Activated naive CD4-positive, alpha-beta T cell (primary cell): ENCODE measurements at regions not wholly inside any gene's neighbourhood (a gene's known extent, or its start where the extent isn't known, plus 50 kb on each side); places are given as distances from the start of the nearest gene placed in this dataset.
"Not testable (repeated sequence)": the region's sequence is repeated elsewhere in the genome, so short reads cannot be mapped to it uniquely, and the experiment has no call there.

Experiments used
- DNase-seq, 4 experiments: peaks; one replicate each; lab custom pipeline; 2025; lab: John Stamatoyannopoulos, UW

- DNase-seq = no peak
These were observed 116.7 kb downstream of the SOX4 start for GRCh38 chr6:21710216-21710615.

DNA sequence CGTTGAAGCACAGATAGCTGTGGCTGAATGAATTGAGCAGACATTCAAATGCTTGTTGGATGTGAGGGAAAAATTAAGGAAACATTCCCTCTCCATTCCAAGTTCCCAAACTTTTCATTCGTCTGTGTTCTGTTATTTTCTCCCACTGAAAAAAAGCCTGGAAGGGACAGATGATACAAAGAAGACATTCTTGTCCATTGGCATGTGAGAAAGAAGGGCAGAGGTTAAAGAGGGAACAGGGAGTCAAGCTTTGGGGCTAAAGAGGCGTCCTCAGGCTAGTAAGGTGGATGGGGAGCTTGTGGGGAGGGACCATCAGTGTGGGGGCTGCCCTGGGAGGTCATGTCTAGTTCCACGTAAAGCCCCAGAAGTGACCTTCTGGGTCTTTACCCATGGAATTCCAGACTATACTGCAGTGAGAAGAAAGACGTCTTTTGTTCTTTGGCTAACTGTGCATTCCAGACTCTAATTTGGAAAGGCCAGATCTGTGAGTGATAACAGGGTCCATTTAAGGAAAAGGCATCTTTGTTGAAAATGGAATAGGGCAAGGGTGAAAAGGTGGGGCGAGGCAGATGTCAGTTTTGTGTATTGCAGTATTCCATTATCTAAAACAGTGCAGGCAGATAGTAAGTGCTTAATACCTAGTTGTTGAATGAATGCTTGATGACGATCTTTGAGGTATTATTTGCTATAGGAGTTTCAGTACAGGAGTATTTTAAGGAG is 117.5 kb downstream of the SOX4 start:
- no peak for DNase-seq

GRCh38 chr6:21712213-21712612 is 118.7 kb downstream of the SOX4 start:
- DNase-seq = no peak

DNA sequence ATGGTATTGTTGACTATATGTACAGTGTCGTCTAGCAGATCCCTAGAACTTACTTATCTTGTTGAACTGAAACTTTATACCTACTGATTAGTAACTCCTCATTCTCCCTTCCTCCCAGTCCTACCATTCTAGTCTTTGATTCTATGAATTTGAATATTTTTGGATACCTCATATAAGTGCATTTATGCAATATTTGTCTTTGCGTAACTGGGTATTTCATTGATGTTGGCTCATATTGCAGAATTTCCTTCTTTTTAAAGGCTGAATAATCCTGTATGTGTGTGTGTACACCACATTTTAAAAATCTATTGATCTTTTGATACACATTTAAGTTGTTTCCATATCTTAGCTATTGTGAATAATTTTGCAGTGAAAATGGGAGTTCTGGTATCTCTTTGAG is 119.9 kb downstream of the SOX4 start:
- DNase-seq = no peak

DNA sequence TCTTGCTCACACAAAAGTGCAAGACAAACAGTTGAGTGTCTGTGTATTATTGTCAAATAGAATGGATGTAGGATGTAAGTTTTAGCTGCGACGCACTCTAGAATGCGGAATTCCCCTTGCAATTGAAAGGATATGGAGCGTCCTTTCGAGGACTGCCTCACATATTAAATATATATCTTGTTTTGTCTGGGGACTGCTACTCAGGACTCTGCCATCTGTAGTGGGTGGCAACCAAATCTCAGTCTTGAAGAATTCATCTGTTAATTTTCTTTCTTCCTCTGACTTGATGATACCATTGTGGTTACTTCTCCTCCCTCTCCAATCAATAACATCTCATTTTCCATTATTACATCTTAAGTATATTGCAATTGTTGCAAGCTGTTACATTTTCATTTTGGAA is 121.6 kb downstream of the SOX4 start:
- no peak for DNase-seq

DNA sequence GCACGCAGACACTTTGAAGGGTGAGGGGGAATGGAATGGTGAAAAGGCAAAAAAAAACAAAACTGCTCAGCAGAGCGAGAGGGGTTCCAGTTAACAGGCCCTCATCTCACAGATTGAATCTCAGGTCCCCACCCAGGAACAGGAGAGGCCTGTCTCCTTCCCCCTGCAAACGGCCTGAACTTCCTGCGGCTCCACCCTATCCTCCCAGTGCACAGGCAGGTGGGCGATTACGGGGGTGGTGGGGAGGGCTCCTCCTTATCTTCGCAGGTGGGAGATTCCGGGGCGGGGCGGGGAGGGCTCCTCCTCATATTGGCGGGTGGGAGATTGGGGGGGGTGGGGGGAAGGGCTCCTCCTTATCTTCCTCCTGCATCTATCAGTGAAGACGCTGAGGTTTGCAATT is 129.0 kb downstream of the SOX4 start:
- no peak for DNase-seq

- DNase-seq = no peak
These were observed 133.1 kb downstream of the SOX4 start for GRCh38 chr6:21726676-21727075.

DNA sequence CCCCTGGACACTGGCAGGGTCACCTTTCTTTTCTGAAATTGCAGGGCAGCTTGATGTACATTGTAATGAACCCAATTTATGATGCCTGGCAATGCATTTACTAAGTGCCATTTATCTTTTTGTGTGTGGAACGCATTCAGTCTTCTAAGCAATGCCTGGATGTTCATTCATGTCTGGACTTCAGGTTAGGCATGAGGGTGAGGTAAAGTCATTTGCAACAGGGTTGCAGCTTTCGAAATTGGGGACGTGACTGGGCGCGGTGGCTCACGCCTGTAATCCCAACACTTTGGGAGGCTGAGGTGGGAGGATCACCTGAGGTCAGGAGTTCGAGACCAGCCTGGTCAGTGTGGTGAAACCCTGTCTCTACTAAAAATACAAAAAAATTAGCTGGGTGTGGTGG is 134.6 kb downstream of the SOX4 start:
- no peak for DNase-seq

DNA sequence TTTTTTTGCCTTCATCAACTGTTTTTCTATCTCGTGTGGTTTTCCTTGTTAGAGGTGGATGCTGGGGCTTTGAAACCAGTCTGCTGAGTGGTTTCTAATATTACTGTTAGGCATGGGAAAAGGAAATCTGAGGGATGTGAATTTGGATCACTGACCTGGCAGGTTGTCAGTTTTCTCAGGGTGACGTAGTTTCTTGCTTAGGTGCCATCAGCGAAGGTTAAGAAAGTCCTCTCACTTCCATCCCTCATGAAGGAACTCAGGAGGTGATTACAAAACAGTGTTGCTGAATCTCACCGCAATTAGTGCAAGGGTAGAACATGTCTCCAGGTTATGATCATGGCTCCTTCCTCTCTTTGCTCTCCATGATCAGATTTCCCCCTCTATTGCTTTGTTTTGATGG is 135.9 kb downstream of the SOX4 start:
- no peak for DNase-seq

DNA sequence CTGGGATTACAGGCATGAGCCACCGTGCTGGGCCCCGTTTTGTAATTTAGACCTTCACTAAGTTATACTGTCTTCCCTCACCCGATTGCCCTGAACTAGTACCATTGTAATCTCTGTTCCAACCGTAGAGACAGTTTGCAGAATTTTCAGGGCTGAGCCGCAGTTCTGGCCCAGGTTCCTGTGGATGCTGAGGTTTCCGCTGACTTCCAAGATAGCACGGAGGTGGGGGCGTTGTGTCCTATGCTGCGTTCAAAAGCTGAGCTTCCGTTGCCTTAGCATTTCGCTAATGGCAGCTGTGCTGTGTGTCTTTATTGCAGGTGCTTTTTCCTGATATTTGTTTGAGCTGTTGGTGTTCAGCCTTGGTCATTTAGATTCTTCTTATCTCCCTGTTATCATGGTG is 137.0 kb downstream of the SOX4 start:
- no peak for DNase-seq

- no peak for DNase-seq
These were observed 138.0 kb downstream of the SOX4 start for GRCh38 chr6:21731411-21732031.

GRCh38 chr6:21732032-21732730 is 138.6 kb downstream of the SOX4 start:
- DNase-seq = not testable (repeated sequence)

GRCh38 chr6:21732731-21733130 is 139.2 kb downstream of the SOX4 start:
- DNase-seq = no peak

GRCh38 chr6:21733311-21733710 is 139.8 kb downstream of the SOX4 start:
- DNase-seq = no peak

GRCh38 chr6:21734204-21734603 is 140.7 kb downstream of the SOX4 start:
- no peak for DNase-seq

GRCh38 chr6:21738180-21739094 is 144.9 kb downstream of the SOX4 start:
- DNase-seq = no peak

DNA sequence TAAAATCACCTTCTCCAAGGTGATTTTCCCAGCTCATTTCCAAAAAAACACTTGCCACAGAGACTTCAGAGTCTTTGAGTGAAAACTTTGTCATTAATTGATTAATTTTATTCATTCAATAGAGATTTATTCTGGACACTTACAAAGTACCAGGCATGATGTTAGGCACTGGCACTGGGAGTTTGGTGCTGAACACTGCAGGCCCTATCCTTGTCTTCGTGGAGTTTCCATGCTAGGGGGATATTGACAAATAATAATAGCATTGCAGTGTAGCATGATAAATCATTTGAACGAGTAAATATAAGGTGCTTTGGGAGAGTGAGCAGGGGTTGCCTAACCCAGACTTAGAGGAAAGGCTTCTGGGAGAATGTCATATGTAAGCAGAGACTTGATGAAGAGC is 145.7 kb downstream of the SOX4 start:
- no peak for DNase-seq

DNA sequence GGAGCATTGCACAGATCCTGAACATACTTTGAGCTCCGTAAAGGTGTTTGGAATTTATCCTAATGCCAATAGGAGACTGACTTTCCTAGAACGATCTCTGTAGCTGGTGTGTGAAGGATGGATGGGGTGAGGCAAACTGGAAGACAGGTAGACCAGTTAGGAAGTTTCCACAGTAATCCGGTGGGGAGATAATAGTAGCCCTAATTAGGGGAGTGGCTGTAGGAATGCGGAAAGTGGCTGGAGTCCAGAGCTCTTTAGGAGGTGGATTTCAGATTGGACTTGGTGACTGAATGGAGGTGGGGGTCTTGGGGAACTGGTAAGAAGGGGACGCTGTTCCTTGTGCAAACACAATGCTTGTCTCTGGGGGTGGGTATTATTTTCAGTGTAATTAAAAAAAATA is 146.3 kb downstream of the SOX4 start:
- no peak for DNase-seq

GRCh38 chr6:21740376-21741124 is 147.0 kb downstream of the SOX4 start:
- no peak for DNase-seq

DNA sequence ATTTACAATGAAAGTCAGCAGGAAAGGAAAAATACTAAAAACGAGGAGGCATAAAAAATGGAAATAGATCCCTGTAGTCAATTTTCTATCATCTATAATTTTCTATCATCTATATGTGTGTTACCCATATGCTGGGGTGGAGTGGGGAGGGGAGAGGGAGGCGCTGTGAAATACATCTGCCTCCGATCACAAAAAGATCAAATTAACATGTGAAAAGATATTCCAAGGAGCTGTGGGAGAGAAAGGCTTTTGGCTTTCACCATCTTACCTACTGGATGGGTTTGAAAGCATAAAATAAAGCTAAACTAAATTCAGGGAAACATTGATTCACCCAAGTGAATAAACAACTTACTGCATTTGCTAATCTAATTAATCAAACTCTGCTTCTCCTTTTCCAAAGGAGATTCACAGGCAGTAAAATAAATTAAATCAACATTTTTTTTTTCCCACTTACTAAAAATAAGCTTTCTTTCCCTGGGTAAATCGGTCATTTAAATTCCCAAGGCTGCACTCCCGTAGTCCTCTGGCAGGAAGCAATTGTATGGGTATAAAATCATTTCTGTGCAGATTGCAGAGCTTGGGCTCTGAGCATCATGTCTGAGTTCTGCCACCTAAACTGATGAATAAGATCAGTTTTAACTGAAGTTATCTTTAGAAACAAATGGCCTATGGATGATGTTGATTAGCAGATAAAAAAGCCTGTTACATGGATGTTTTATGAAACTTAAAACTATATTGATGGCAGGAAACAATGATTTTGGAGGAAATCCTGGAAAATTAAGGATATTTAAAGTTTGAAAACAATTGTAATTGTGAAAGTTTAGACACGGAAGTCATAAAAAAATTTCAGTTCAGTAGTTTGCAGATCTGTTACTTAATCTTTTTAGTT is 147.9 kb downstream of the SOX4 start:
- no peak for DNase-seq

DNA sequence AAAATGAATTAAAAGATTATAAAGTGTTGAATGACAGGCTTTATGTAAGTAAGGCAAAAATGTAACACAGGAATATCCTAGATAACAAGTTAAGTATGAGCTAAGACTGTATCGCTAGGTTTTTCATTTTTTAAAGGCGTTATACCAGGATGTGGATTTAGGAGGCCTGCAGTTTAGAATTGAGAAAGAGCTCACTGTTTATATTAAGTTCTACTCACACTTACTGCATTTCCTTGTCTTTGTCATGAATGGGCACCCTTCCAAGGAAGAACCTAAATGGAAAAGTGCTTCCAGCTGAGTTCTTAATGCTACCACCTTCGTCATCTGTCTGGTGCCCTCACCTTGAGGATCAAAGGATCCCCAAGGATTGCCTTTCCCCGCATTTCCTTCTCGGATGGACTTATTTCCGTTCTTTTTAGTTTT is 148.7 kb downstream of the SOX4 start:
- no peak for DNase-seq
